ENCODE measurements at regions not wholly inside any gene's neighbourhood (a gene's known extent, or its start where the extent isn't known, plus 50 kb on each side); places are given as distances from the start of the nearest gene placed in this dataset.
A peak's percentile ranks its signal among the peaks of the same experiment; 100 is the strongest.

GRCh38 chr20:12053353-12053752 is 135.7 kb downstream of the BTBD3 start:
- no peak for ATAC-seq
- intact Hi-C loops (cut with micrococcal nuclease) (no loop called here), in situ Hi-C loops (cut with MboI) (no loop called here)
- no peaks in the 10 kb centered on the region for H3K9me3 ChIP-seq (replicated peaks; ENCODE audit: control insufficient read depth, insufficient read depth, low read depth, low read length)
- H3K4me2 ChIP-seq (ENCODE audit: insufficient read depth, low read length): no peak overlapping the region
- H3K9me1 ChIP-seq (ENCODE audit: control insufficient read depth, insufficient read depth, low read length): no peaks in the 10 kb centered on the region
- ChIA-PET CTCF (ENCODE audit: low intra/inter-chr PET ratio) (no interaction called here), POLR2A (no interaction called here)
- no peak overlapping the region for H3K27ac ChIP-seq (ENCODE audit: extremely low read depth, low read depth, low read length)
- no peak for TF ChIP-seq ELF1 (tag; IDR thresholded peaks at IDR 0.05)
- DNase-seq (ENCODE audit: extremely low read depth in 1 of 4, low spot score in 3 of 4): no peak
- H3K9ac ChIP-seq (ENCODE audit: insufficient read depth in 1 of 2, low read depth in 2 of 2, low read length in 2 of 2): no peak overlapping the region
- no peaks in the 10 kb centered on the region for H3K4me1 ChIP-seq (replicated peaks in 1 of 2; ENCODE audit: control insufficient read depth in 2 of 2, insufficient read depth in 2 of 2, low read length in 2 of 2)
- no peak overlapping the region for H3K4me3 ChIP-seq
- no peaks in the 10 kb centered on the region for H3K79me2 ChIP-seq (ENCODE audit: control insufficient read depth, insufficient read depth, low read length)
- H4K20me1 ChIP-seq (replicated peaks; ENCODE audit: control insufficient read depth, insufficient read depth, low read length): no peaks in the 10 kb centered on the region
- H3K27me3 ChIP-seq (ENCODE audit: control insufficient read depth in 2 of 2, insufficient read depth in 2 of 2, low read length in 2 of 2): no peaks in the 10 kb centered on the region
- no peak for FAIRE-seq
- BruUV-seq (replicated peaks): no TSS peak
- H3K36me3 ChIP-seq (ENCODE audit: control insufficient read depth, insufficient read depth, low read length): no peaks in the 10 kb centered on the region
- H2AFZ ChIP-seq (ENCODE audit: low read depth, low read length): no peak overlapping the region

- H3K9me3 ChIP-seq (replicated peaks; ENCODE audit: control insufficient read depth, insufficient read depth, low read depth, low read length): no peaks in the 10 kb centered on the region
- no peak overlapping the region for H3K4me2 ChIP-seq (ENCODE audit: insufficient read depth, low read length)
- H3K36me3 ChIP-seq (ENCODE audit: control insufficient read depth, insufficient read depth, low read length): no peaks in the 10 kb centered on the region
- POLR2A ChIA-PET: no interaction called here
- H3K9ac ChIP-seq (ENCODE audit: insufficient read depth in 1 of 2, low read depth in 2 of 2, low read length in 2 of 2): no peak overlapping the region
- H3K4me1 ChIP-seq (replicated peaks in 1 of 2; ENCODE audit: control insufficient read depth in 2 of 2, insufficient read depth in 2 of 2, low read length in 2 of 2): no peaks in the 10 kb centered on the region
- FAIRE-seq (no peak), ATAC-seq (no peak), DNase-seq (ENCODE audit: extremely low read depth in 1 of 4, low spot score in 3 of 4) (no peak)
- intact Hi-C loops (cut with micrococcal nuclease): no loop called here
- no peaks in the 10 kb centered on the region for H3K27me3 ChIP-seq (ENCODE audit: control insufficient read depth in 2 of 2, insufficient read depth in 2 of 2, low read length in 2 of 2)
- CTCF ChIA-PET (ENCODE audit: low intra/inter-chr PET ratio): no interaction called here
- no peaks in the 10 kb centered on the region for H3K9me1 ChIP-seq (ENCODE audit: control insufficient read depth, insufficient read depth, low read length)
- H3K27ac ChIP-seq (ENCODE audit: extremely low read depth, low read depth, low read length): no peak overlapping the region
- 2% methylated on average over 5 of the region's 5 CpGs for WGBS (ENCODE audit: insufficient coverage, low coverage, missing lambda C conversion rate)
- H4K20me1 ChIP-seq (replicated peaks; ENCODE audit: control insufficient read depth, insufficient read depth, low read length): no peaks in the 10 kb centered on the region
- BruUV-seq (replicated peaks): no TSS peak
- in situ Hi-C loops (cut with MboI): no loop called here
- H3K79me2 ChIP-seq (ENCODE audit: control insufficient read depth, insufficient read depth, low read length): no peaks in the 10 kb centered on the region
- H2AFZ ChIP-seq (ENCODE audit: low read depth, low read length): no peak overlapping the region
- TF ChIP-seq CEBPB (tag; IDR thresholded peaks at IDR 0.05) (0 out of 2 replicates have a peak, but pooled peaks have one; percentile 26), DNMT1 (IDR thresholded peaks at IDR 0.05) (no peak), CEBPG (CRISPR knock-in tag; IDR thresholded peaks at IDR 0.05) (no peak), CEBPG (tag; conservative IDR thresholded peaks at IDR 0.05 in 1 of 2, IDR thresholded peaks at IDR 0.05 in 1 of 2) (peak in 1 of 2 experiments; percentile 78; a peak in 2 of 4 replicates)
- H3K4me3 ChIP-seq: no peak overlapping the region
Observed at GRCh38 chr20:12054556-12054955, 136.9 kb downstream of the BTBD3 start.
